Skeletal muscle cell (primary cell): ENCODE measurements at regions not wholly inside any gene's neighbourhood (a gene's known extent, or its start where the extent isn't known, plus 50 kb on each side); places are given as distances from the start of the nearest gene placed in this dataset.
"Not testable (repeated sequence)": the region's sequence is repeated elsewhere in the genome, so short reads cannot be mapped to it uniquely, and the experiment has no call there.

Experiments used
- DNase-seq: peaks from one replicate; pipeline ENCODE4 v3.0.0-alpha.2; 2010; ENCODE audit warnings: low read depth
- H3K4me3 ChIP-seq: 2 replicates; pipeline ENCODE4 v1.5.1; 2011; ENCODE audit warnings: low read depth, mild to moderate bottlenecking, control low read depth, low read length, moderate library complexity

DNA sequence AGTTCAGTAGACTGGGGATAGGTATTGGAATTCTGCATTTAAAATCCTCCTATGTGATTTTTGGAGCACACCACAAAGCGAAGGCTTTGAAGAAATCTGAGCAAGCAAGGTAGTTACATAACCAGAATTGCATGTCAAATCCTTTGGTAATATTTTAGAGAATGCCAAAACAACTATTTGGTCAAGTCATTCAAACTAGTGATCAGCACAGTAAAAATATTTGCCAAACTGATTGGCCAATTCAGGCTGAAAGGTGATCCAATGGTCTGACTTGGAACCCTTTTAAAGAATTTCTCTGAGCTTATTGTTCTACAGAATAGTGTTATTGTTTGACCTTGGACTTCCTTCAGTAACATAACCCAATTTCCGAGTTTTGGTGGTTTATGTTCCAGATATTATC, 214.2 kb upstream of the ETAA1 start:
- DNase-seq, result no peak
- no peak overlapping the region for H3K4me3 ChIP-seq

DNA sequence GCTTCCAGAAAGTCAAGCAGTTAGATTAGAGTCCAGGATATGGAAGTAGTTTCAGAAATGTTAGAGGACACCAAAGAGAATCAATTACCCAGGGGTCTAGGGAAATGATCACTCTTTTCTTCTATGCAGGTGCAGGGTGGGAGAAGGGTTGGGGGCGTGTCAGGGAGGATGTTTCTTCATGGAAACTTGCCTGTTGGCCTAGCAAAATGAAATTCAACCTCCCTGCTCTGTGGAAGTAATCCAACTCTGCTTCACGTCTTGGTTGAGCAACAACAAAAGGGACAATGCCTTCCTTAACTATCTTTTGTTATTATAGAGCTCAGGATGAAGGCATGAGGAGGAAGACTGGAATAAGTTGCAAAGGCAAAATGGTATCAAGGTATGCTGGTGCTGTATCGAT, 210.8 kb upstream of the ETAA1 start:
- DNase-seq, result no peak
- no peak overlapping the region for H3K4me3 ChIP-seq

DNA sequence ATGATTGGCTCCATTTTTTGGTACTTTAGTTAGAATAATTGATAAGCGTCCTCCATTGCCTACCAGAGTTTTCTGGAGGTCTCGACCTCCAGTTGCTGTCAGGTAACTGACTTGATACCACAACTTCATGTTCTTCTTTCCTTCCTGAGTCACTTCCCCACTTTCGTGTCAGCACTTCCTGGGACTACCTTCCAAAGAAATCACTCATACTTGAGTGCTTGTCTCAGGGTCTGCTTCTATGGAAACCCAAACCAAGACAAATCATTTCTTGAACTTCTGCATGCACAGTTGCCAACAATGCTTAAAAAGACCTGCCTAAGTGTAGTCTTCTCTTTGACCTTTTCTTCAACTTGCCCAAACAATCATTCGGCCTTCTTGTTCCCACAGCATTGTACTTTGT, 210.3 kb upstream of the ETAA1 start:
- H3K4me3 ChIP-seq, result no peak overlapping the region
- DNase-seq, result no peak

DNA sequence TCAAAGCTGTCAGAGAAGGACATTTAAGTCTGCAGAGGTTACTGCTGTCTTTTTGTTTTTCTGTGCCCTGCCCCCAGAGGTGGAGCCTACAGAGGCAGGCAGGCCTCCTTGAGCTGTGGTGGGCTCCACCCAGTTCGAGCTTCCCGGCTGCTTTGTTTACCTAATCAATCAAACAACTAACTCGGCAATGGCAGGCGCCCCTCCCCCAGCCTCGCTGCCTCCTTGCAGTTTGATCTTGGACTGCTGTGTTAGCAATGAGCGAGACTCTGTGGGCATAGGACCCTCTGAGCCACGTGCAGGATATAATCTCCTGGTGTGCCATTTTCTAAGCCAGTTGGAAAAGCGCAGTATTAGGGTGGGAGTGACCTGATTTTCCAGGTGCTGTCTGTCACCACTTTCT, 201.8 kb upstream of the ETAA1 start:
- DNase-seq, H3K4me3 ChIP-seq: not testable (repeated sequence)

DNA sequence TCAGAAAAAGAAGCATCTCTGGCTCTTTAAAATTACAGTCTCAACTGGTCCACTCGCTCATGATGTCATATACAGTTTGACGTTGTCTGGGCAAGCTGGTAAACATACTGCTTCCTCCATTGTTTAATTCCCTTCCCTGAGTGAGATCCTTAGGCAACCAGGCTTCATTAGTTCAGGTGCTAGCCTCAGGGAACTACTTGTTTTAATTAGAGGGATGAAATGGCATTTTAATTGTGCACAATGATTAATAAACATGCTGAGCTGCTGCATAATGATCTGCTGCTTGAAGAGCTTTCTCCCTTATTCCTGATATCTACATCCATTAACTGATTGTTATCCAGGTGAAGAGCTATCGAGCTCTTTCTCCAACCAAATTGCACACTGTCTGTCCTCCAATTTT, 195.6 kb upstream of the ETAA1 start:
- no peak for DNase-seq
- H3K4me3 ChIP-seq, result no peak overlapping the region

DNA sequence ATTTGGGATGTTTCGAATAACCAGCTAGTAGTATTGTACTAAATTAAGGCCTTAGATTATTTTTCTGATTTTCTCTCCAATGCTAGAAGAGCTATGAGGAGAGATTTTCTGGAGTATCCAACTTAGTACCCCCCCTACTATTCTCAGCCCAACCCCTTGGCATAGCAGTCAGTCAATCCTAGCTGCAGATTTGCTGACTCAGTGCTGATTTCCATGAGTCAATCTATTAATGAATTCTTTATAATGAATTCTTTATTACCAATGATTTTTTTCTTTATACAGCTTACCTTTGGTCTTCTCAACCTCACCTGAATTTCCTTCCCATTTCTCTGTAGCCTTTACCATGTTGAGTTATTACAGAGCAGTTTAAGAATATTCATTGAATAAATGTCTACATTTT, 192.8 kb upstream of the ETAA1 start:
- DNase-seq, result no peak
- no peak overlapping the region for H3K4me3 ChIP-seq

DNA sequence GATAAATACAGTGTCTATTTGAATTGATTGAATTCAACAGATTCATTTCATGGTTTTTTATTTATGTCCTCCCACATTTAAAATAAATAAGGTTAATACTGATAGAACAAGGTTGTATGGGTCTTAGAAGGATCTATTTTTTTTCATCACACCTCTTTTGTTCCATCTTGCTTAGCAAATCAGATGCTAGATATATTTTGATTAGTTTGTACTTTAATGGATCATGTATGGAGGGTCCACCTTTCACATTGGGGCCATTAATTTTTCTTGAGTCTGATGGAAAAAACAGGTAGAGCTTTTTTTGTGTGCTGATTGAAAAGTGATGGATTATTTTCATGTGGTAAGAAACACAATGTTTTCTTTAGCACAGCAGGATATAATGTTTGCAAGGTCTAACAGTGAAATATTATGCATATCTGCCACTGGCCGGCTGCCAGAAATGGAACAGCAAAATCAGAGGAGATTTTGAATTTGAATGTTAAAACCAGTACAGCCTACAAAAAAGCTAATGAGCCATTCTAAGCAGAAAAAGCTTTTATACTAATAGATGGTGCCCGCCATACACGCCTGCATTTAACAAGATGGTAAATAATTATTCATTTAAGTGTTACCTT, 188.1 kb upstream of the ETAA1 start:
- DNase-seq, result no peak
- H3K4me3 ChIP-seq, result no peak overlapping the region

DNA sequence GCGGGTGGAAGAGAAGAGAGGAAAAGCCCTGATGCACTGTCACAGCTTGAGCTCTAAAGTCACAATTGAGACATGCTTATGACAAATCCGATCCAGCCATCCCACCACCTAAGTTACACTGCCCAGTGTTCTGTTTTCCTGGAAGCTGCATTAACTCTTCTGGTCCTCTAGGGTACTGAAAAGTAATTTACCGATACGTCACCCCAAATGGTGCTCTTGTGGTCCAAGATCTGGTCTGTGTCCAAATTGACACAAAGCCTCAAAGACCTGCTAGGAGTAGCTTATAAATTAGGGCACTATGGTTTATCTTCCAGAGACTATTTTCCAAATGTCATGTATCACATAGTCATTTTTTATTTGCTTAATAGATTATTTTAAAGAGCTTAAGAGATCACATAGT, 186.7 kb upstream of the ETAA1 start:
- H3K4me3 ChIP-seq, result no peak overlapping the region
- no peak for DNase-seq

DNA sequence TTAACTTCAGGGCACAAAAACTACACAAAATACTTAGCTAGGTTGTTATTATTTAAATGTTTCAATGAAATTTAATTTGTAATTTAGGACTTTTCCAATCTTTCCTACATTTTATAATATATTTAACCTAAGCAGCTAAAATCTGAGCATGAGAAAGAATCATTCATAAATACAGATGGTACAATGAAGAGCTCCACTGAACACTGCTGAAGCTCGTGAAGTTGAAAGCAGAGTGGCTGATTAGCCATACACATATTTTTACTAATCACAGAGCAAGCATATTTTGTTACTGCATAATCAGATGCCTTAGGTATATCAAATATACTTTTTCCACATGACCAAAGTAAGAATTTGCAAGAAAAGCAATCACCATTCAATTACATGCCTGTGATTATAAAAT, 184.9 kb upstream of the ETAA1 start:
- no peak overlapping the region for H3K4me3 ChIP-seq
- no peak for DNase-seq

DNA sequence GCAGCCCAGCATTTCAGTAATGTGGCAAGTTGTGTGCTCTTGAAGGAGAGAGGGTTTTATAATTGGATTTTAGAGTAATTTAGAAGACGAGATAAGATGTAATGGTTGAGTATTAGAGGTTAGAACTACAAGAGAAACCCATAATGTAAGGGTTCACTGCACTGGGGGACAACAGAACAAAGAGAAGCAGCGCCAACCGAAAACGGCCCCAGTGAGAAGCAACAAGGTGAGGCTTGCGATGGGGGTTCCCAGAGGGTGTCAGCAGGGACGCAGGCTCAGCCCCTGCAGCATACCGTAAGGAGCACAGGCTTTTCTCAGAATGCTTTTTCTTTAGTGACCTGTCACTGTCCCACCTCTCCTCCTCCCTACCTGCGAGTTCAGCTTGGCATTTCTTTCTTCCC, 183.9 kb upstream of the ETAA1 start:
- no peak for DNase-seq

DNA sequence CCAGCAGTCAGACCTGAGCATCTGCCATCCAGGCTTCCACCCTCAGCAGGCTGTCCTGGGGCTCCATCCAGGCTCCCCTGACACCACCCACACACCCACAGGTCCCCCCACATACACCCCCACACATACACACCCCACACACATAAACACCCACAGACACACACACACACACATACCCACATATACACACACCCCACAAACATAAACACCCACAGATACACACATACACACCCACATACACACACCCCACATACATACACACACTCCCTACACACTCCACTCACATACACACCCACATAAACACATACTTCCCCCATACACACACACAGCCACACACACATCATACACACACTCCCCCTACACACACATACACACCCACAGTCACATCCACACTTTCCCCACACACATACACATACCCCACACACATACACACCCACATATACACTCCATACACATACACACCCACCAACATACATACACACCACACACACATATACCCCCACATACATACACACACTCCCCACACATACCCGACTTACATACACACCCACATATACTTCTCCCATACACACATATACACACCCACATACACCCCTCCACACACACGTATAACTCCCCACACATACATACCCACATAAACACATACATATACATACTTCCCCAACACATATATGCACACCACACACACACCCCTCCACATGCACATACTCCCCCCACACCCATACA, 183.3 kb upstream of the ETAA1 start:
- no peak for DNase-seq

More for the DNA sequence above, 183.9 kb upstream of the ETAA1 start:
- no peak overlapping the region for H3K4me3 ChIP-seq

DNA sequence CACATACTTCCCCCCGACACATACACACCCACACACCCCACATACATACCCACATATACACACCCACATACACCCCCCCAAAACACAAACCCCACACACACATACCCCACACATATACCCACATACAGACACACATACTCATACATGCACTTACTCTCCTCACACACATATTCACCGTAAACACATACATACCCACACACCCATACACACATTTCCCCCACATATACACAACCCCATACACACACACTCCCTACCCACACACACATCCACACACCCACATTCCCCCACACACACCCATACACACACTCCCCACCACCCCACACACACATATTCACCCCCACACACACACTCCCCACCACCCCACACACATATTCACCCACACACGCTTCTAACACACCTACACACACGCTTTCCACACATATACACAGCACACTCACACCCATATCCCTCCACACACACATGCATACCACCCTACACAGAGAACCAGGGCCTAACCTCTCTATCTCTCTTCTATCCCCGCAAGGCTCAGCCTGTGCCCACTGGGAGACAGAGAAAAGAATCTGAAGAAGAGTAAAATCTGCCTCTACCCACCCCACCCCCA, 182.4 kb upstream of the ETAA1 start:
- DNase-seq, result no peak
- no peak overlapping the region for H3K4me3 ChIP-seq

More for the DNA sequence above, 183.3 kb upstream of the ETAA1 start:
- no peak overlapping the region for H3K4me3 ChIP-seq

DNA sequence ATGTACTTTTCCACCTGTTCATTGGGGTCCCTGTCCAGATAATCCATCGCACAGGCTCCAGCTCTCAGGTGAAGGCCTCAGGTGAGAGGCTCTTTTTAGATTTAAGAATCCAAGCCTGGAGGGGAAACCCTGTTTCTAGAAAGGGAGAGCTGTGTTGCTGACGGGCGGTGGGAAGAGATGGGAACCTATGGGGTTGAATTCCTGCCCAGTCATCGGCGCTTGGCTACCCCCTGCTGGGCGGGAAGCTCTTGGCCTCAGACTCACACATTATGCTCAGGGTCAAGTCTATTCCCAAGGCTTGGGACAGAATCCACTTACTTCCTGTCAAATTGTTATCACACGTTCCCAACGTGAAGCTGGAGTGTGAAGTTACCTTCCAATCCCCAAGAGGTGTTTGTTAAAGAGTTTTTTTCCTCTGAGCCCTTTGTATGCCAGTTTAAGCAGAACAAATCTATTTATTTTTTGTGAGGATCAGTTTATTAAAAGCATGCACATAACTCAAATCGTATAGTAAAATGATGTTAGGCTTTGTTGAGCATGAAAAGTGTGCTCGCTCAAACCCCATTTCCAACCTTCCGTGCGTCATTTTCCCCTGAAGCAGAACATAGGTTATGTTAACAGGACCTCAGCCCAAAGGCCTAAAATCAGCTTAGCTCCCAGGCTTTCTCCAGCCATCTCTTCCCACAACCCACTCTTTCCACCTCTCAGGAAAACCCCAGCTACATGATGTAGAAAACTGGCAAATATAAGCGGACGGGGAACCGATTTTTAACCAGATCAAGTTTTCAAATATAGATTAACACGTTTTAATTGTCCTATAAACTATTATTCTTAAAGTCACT, 181.7 kb upstream of the ETAA1 start:
- DNase-seq, result peak; percentile 49
- no peak overlapping the region for H3K4me3 ChIP-seq

DNA sequence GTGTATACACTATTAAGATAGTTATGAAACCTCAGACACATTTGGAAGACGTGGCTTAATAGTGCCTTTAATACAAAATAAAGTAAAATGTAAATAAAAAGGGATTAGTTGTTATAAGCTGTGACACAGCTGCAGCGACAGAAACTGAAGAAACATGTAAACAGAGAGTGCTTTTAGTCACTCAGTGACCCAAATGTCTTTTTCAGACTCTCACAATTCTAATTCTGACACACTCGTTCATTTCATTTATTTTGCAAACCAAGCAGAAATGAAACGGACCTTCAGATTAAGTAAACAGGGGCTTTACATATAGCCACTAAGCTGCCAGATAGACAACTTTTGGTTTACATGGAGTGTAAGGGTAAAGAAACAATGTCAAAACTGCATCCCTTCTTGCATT, 181.0 kb upstream of the ETAA1 start:
- H3K4me3 ChIP-seq, result no peak overlapping the region
- no peak for DNase-seq

DNA sequence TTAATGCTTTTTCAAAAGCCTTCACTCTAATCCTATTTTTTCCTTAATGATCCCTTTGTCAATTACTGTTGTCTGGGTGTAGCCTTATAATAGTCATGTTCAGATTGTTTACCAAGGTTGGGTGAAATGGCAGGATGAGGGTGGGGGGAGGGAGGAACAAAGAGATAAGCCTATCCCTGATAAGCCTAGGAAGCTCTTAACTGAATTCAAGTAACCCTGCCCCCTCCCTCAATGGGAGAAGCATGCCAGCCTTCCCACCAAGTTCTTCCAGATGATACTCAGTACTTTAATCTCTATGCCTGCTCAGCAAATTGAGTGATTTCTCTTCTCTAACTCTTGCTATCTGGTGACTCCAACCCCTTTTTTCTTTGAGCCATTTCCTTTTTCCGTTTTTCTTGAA, 180.3 kb upstream of the ETAA1 start:
- DNase-seq, result no peak
- H3K4me3 ChIP-seq, result no peak overlapping the region

DNA sequence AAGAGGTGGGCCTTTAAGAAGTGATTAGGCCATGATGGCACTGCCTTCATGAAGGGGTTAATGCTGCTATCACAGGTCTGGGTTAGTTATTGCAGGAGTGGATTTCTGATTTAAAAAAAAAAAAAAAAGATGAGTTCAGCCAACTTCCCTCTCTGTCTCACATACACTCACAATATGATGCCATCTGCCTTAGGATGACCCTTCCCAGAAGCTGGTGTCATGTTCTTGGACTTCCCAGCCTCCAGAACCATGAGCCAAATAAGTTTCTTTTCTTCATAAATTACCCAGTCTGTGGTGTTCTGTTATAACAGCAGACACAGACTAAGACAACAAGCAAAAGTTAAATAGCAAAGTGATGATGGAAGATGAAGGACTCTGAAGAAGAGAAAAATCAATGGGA, 179.7 kb upstream of the ETAA1 start:
- no peak overlapping the region for H3K4me3 ChIP-seq
- DNase-seq, result no peak

DNA sequence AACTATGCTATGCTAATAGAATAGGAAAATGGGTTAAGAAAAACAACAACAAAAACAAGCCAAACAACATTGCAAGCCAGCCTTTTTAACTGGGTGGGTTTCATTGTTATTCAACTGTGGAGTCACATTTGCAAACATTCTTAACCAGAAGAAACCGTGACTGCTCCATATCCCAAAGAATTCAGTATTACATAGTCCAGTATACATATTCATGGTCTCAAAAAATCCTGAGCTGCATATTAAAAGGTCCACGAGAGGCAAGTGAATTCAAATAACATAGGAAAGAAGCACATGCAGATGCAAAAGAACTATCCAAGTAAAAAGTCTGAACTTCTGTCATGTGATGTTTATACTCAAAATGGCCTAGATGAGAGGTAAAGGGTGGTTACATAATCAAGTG, 179.1 kb upstream of the ETAA1 start:
- H3K4me3 ChIP-seq, result no peak overlapping the region

DNA sequence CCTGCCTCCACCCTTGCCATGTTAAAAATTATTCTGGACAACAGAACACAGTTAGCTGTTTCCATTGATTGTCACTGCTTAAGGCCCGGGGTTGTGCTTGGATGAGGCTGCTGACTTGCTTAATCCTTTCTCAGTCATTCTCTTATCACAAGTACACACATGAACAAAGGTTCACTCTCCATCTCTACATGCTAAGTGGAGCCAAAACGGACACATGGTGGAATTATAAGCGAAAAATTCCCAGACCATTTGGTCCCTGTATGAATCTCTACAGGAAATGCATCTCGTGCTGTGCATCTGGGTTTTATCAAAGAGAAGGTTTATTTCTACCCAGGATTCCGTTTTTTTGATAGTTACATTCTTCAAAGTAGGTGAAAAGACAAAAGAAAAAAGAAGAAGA, 177.5 kb upstream of the ETAA1 start:
- H3K4me3 ChIP-seq, result no peak overlapping the region
- no peak for DNase-seq

More for the DNA sequence above, 179.1 kb upstream of the ETAA1 start:
- DNase-seq, result no peak

DNA sequence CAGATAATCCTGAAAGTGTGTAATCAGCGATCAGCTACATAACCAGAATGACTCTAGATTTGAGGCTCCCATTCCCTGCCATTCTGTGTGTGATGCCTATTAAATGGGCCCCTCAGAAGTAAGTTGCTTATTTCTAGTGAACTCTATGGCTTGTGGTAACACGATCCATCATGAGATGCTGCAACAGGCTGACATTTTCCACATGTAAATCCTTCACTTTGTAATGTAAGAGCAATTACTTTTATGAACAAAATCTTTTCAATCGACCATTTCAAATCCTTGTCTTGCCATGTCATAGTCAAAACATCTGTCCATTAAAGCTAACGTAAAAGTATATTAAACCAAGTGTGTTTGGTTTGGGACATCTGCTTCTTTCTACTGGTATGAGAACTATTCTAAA, 175.9 kb upstream of the ETAA1 start:
- peak; percentile 31 for DNase-seq
- no peak overlapping the region for H3K4me3 ChIP-seq

DNA sequence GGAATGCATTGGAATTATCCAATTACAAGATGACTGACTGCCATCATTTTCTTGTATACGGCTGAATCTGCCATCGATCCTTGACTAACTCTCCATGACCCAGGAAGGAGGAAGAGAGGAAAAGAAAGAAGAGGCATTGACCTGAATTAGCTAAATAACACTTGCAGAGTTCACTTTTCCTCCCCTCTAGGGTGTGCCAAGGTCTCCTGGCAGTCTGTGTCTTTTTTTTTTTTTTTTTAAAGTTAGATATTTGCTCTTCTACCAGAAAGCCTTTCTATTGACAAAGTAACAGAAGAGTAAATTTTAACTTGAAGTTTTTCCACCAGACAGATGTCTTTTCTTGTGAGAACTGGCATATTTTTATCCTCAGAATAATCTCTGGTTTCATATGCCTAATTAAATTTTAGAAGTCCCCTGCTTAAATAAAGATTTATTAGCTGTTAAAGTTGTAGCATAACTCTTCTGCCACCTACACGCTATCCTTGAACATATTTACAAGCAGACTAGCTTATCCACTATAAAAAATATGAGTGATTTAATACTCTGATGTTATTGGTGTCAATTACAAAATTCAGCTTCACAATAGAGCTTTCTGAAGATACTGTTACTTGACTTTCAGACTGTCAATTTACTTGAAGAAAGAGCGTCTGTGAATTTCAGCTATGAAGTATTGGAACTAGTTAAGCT, 171.7 kb upstream of the ETAA1 start:
- no peak overlapping the region for H3K4me3 ChIP-seq
- DNase-seq, result no peak
